ENCODE measurements at regions not wholly inside any gene's neighbourhood (a gene's known extent, or its start where the extent isn't known, plus 50 kb on each side); places are given as distances from the start of the nearest gene placed in this dataset.

GRCh38 chr15:81589671-81590070, 215.7 kb upstream of the TMC3 start:
- DNase-seq (ENCODE audit: low spot score): no peak

- DNase-seq (ENCODE audit: low spot score): no peak
Observed at GRCh38 chr15:81575436-81576123, 201.6 kb upstream of the TMC3 start.

- DNase-seq (ENCODE audit: low spot score): no peak
Observed at GRCh38 chr15:81573098-81573746, 199.2 kb upstream of the TMC3 start.

- no peak for DNase-seq (ENCODE audit: low spot score)
Observed at GRCh38 chr15:81572190-81572589, 198.2 kb upstream of the TMC3 start.

GRCh38 chr15:81569286-81570080, 195.5 kb upstream of the TMC3 start:
- DNase-seq (ENCODE audit: low spot score): no peak

- no peak for DNase-seq (ENCODE audit: low spot score)
Observed at GRCh38 chr15:81567924-81568323, 193.9 kb upstream of the TMC3 start.

- DNase-seq (ENCODE audit: low spot score): no peak
Observed at GRCh38 chr15:81562986-81563385, 189.0 kb upstream of the TMC3 start.

GRCh38 chr15:81560405-81560804, 186.4 kb upstream of the TMC3 start:
- no peak for DNase-seq (ENCODE audit: low spot score)

- no peak for DNase-seq (ENCODE audit: low spot score)
Observed at GRCh38 chr15:81558056-81558455, 184.0 kb upstream of the TMC3 start.

GRCh38 chr15:81555346-81555745, 181.3 kb upstream of the TMC3 start:
- no peak for DNase-seq (ENCODE audit: low spot score)

GRCh38 chr15:81548365-81549130, 174.5 kb upstream of the TMC3 start:
- no peak for DNase-seq (ENCODE audit: low spot score)

GRCh38 chr15:81547521-81548132, 173.6 kb upstream of the TMC3 start:
- no peak for DNase-seq (ENCODE audit: low spot score)

- no peak for DNase-seq (ENCODE audit: low spot score)
Observed at GRCh38 chr15:81544385-81544784, 170.4 kb upstream of the TMC3 start.

GRCh38 chr15:81540909-81541308, 166.9 kb upstream of the TMC3 start:
- DNase-seq (ENCODE audit: low spot score): no peak

- no peak for DNase-seq (ENCODE audit: low spot score)
Observed at GRCh38 chr15:81536356-81536755, 162.3 kb upstream of the TMC3 start.

- no peak for DNase-seq (ENCODE audit: low spot score)
Observed at GRCh38 chr15:81534124-81534523, 160.1 kb upstream of the TMC3 start.

- DNase-seq (ENCODE audit: low spot score): no peak
Observed at GRCh38 chr15:81532001-81532400, 158.0 kb upstream of the TMC3 start.

- no peak for DNase-seq (ENCODE audit: low spot score)
Observed at GRCh38 chr15:81531109-81531592, 157.1 kb upstream of the TMC3 start.

GRCh38 chr15:81530271-81530691, 156.3 kb upstream of the TMC3 start:
- no peak for DNase-seq (ENCODE audit: low spot score)

GRCh38 chr15:81529481-81529880, 155.5 kb upstream of the TMC3 start:
- no peak for DNase-seq (ENCODE audit: low spot score)

GRCh38 chr15:81526029-81526428, 152.0 kb upstream of the TMC3 start:
- no peak for DNase-seq (ENCODE audit: low spot score)

GRCh38 chr15:81524496-81524895, 150.5 kb upstream of the TMC3 start:
- DNase-seq (ENCODE audit: low spot score): no peak

Measured in HuH-7 (cell line).